MCF 10A (cell line): ENCODE measurements at regions not wholly inside any gene's neighbourhood (a gene's known extent, or its start where the extent isn't known, plus 50 kb on each side); places are given as distances from the start of the nearest gene placed in this dataset.
"Not testable (repeated sequence)": the region's sequence is repeated elsewhere in the genome, so short reads cannot be mapped to it uniquely, and the experiment has no call there.

Experiments
- BruUV-seq: library from RNA; stranded (reverse); fragments of 400-500 nt; replicated peaks from 2 replicates; lab custom pipeline; 2021; lab: Mats Ljungman, UMichigan
- CTCF ChIA-PET: fragments of 300-600 bp; sonication (Branson Sonifier 250); formaldehyde crosslinking; extraction: SDS; loops from one replicate; lab custom pipeline; 2021; ENCODE audit warnings: antibody characterized with exemption, inconsistent platforms; lab: Yijun Ruan, JAX
- POLR2A ChIA-PET: fragments of 300-600, 350-650 bp; sonication (Branson Sonifier 250); formaldehyde crosslinking; extraction: SDS; loops from one replicate; lab custom pipeline; 2020; ENCODE audit warnings: antibody characterized with exemption, inconsistent platforms; lab: Yijun Ruan, JAX
- DNase-seq: peaks from one replicate; pipeline ENCODE4 v3.0.0-alpha.2; 2018; ENCODE audit not compliant: unreplicated experiment
- H3K27ac Mint-ChIP-seq: one replicate; pipeline ENCODE4 v1.8.0; 2022; ENCODE audit warnings: mild to moderate bottlenecking, low read depth, mixed read lengths; ENCODE audit not compliant: unreplicated experiment
- H3K27me3 Mint-ChIP-seq: one replicate; pipeline ENCODE4 v1.8.0; 2022; ENCODE audit warnings: mixed read lengths; ENCODE audit not compliant: insufficient read depth, unreplicated experiment
- H3K36me3 Mint-ChIP-seq: one replicate; pipeline ENCODE4 v1.8.0; 2022; ENCODE audit warnings: mild to moderate bottlenecking, moderate library complexity, mixed read lengths; ENCODE audit not compliant: insufficient read depth, unreplicated experiment
- H3K4me1 Mint-ChIP-seq: one replicate; pipeline ENCODE4 v1.8.0; 2022; ENCODE audit warnings: mixed read lengths; ENCODE audit not compliant: insufficient read depth, unreplicated experiment
- H3K4me3 Mint-ChIP-seq: one replicate; pipeline ENCODE4 v1.8.0; 2022; ENCODE audit warnings: mild to moderate bottlenecking, moderate library complexity, mixed read lengths; ENCODE audit not compliant: unreplicated experiment
- H3K9me3 Mint-ChIP-seq: one replicate; pipeline ENCODE4 v1.8.0; 2022; ENCODE audit warnings: mixed read lengths; ENCODE audit not compliant: unreplicated experiment
- intact Hi-C: fragments of 100-400 bp; cut with micrococcal nuclease; formaldehyde crosslinking; loops from 2 replicates; pipeline ENCODE4 v1.14.1; 2022
- TF ChIP-seq, protein P1 (sequence below): fragments of 200-600 bp; IDR thresholded peaks from one replicate; pipeline ENCODE4 v1.8.0; 2022; ENCODE audit warnings: antibody characterized with exemption, mild to moderate bottlenecking; ENCODE audit not compliant: unreplicated experiment

DNA sequence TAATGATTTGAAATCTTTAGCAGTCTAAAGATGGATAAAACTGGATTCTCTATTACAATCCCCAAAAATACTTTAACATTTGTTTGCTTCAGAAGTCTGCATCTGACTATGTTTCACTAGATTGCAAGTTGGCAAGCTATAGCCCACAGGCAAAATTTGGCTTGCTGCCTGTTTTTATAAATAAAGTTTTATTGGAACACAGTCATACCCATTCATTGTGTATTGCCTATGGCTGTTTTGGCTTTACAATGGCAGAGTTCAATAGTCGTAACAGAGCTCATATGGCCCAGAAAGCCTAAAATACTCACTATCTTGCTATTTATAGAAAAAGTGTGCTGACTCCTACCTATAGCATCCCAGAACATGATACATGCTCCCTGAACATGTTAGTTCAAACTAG, 89.0 kb upstream of the GPR141 start:
- no peak for DNase-seq
- no peaks in the 10 kb centered on the region for H3K4me1 Mint-ChIP-seq
- ChIA-PET POLR2A (no interaction called here), CTCF (interaction anchor here (0.6 kb wide), 1 partner anchor 1100 kb away, joined by 3 read pairs; no protein-coding TSS in a partner anchor)
- H3K9me3 Mint-ChIP-seq, result peaks cover 7% of the 10 kb centered on the region
- intact Hi-C loops, result no loop called here
- H3K27ac Mint-ChIP-seq, result no peak overlapping the region
- no peaks in the 10 kb centered on the region for H3K36me3 Mint-ChIP-seq
- no peak overlapping the region for H3K4me3 Mint-ChIP-seq
- TF ChIP-seq, protein P1, sequence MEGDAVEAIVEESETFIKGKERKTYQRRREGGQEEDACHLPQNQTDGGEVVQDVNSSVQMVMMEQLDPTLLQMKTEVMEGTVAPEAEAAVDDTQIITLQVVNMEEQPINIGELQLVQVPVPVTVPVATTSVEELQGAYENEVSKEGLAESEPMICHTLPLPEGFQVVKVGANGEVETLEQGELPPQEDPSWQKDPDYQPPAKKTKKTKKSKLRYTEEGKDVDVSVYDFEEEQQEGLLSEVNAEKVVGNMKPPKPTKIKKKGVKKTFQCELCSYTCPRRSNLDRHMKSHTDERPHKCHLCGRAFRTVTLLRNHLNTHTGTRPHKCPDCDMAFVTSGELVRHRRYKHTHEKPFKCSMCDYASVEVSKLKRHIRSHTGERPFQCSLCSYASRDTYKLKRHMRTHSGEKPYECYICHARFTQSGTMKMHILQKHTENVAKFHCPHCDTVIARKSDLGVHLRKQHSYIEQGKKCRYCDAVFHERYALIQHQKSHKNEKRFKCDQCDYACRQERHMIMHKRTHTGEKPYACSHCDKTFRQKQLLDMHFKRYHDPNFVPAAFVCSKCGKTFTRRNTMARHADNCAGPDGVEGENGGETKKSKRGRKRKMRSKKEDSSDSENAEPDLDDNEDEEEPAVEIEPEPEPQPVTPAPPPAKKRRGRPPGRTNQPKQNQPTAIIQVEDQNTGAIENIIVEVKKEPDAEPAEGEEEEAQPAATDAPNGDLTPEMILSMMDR, result no peak
- BruUV-seq, result no TSS peak
- H3K27me3 Mint-ChIP-seq, result no peaks in the 10 kb centered on the region

DNA sequence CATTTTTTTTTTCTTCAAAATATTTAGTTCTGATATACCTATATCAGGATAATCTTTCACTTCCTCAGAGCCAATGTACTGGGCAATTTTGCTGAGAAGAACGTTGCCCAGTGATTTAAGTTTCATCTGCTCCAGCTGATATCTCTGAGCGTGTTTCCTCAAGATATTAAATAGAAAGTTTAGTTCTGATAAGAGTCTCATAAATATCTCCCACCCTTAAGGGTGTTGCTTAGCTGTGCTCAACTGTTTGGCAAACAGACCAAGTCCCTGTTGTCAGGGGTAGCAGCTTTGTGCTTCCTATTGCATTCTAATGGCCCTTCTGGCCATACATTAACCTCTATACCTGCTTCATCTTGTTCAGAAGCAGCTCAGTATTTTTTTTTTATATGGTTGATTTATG, 84.7 kb upstream of the GPR141 start:
- no peak for DNase-seq
- BruUV-seq, result no TSS peak
- Mint-ChIP-seq H3K4me3 (no peak overlapping the region), H3K4me1 (no peaks in the 10 kb centered on the region), H3K9me3 (peaks cover 4% of the 10 kb centered on the region), H3K27me3 (no peaks in the 10 kb centered on the region), H3K36me3 (peaks cover 4% of the 10 kb centered on the region), H3K27ac (no peak overlapping the region)
- ChIA-PET POLR2A (no interaction called here), CTCF (no interaction called here)
- TF ChIP-seq, protein P1, result no peak
- intact Hi-C loops, result no loop called here

DNA sequence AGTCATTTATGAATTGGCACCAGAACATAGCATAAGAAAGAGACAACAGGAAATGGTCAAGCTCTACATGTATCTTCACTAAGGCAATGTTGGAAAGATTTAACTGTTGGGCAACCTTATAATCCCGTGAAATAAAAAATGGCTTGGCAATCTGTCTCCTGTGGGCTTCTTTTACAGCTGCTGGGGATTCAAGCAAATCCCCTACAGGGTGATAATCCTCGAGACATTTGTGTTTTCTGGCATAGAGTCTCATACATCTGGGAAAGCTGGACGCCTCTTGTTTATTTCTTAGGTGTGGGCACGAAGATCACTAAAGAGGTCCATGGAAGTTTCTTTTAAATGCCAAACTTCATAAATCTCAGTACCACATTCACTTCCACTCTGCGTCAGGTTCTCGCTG, 82.2 kb upstream of the GPR141 start:
- TF ChIP-seq, protein P1, result no peak
- CTCF ChIA-PET, result no interaction called here
- no peak for DNase-seq
- Mint-ChIP-seq H3K27me3 (no peaks in the 10 kb centered on the region), H3K27ac (no peak overlapping the region), H3K4me1 (no peaks in the 10 kb centered on the region), H3K9me3 (no peaks in the 10 kb centered on the region), H3K36me3 (peaks cover 4% of the 10 kb centered on the region), H3K4me3 (no peak overlapping the region)
- no TSS peak for BruUV-seq
- intact Hi-C loops, result no loop called here
- POLR2A ChIA-PET, result interaction anchor here (1.0 kb wide), 1 partner anchor 9 kb away, joined by 3 read pairs; no protein-coding TSS in a partner anchor

DNA sequence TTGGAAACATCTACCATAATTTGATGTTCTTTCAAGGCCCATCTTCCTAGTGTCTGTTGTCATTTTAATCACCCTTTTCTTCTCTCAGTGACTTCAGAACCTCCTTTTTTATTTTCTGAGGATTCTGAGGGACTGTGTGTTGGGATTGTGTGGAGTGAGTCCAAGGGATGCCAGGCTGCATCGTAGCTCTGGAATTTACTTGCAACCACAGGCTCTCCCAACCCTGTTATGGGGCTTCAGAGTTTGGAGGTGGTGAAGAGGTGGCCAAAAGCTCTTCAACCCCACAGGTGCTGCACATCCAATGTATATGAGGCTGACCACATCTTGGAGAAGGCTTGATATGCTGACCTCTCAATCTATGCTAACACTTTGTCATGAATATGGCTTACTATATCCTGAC, 79.5 kb upstream of the GPR141 start:
- CTCF ChIA-PET, result no interaction called here

DNA sequence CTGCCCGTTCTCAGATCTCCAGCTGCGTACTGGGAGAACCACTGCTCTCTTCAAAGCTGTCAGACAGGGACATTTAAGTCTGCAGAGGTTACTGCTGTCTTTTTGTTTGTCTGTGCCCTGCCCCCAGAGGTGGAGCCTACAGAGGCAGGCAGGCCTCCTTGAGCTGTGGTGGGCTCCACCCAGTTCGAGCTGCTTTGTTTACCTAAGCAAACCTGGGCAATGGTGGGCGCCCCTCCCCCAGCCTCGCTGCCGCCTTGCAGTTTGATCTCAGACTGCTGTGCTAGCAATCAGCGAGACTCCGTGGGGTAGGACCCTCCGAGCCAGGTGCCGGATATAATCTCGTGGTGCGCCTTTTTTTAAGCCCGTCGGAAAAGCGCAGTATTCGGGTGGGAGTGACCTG, 66.2 kb upstream of the GPR141 start:
- H3K4me3 Mint-ChIP-seq, H3K27me3 Mint-ChIP-seq, H3K9me3 Mint-ChIP-seq, H3K27ac Mint-ChIP-seq, CTCF ChIA-PET, H3K36me3 Mint-ChIP-seq, POLR2A ChIA-PET, H3K4me1 Mint-ChIP-seq, BruUV-seq, DNase-seq, intact Hi-C loops: not testable (repeated sequence)

More for the DNA sequence above, 79.5 kb upstream of the GPR141 start:
- no peaks in the 10 kb centered on the region for H3K9me3 Mint-ChIP-seq
- peaks cover 4% of the 10 kb centered on the region for H3K36me3 Mint-ChIP-seq
- intact Hi-C loops, result no loop called here
- no peak overlapping the region for H3K4me3 Mint-ChIP-seq
- no TSS peak for BruUV-seq
- H3K27ac Mint-ChIP-seq, result no peak overlapping the region
- H3K27me3 Mint-ChIP-seq, result no peaks in the 10 kb centered on the region
- peaks cover 12% of the 10 kb centered on the region for H3K4me1 Mint-ChIP-seq
- POLR2A ChIA-PET, result no interaction called here
- DNase-seq, result no peak
- TF ChIP-seq, protein P1, result no peak
